ENCODE measurements at regions not wholly inside any gene's neighbourhood (a gene's known extent, or its start where the extent isn't known, plus 50 kb on each side); places are given as distances from the start of the nearest gene placed in this dataset.

DNA sequence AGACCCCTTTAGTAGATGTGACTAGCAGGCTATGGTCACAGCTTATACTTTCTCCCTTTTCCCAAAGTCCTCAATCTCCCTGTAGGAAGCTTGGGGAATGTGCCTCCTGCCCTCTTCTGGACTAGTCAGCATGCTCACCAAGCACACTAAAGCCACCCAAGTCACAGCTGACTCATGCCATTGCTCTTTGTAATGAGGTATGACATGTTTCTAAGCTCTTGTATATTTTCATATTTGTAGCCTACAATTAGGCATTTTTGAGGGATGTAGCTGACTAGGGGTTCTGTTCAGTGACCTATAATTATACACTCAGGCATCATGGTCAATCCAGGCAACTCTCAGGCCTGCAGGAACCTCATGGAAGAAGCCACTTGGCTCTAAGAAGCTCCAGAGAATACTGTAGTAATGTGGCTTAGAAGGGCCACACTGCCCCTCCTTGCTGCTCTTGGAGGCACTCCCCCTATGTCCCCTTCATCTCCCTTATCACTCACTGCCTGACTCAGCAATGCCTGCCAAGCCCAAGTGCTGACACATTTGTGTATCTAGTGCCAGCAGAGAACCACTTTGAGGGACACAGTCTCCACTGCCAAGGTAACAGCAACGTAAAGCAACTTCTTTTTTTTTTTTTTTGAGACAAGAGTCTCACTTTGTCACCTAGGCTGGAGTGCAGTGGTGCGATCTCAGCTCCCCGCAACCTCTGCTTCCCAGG lies 86.2 kb downstream of the RPL27A start:
- TF ChIP-seq GATA3 (IDR thresholded peaks at IDR 0.05; ENCODE audit: low read depth, low read length): no peak
- no peak for TF ChIP-seq GATA2 (IDR thresholded peaks at IDR 0.05; ENCODE audit: low read depth, low read length)

Data from SH-SY5Y (cell line).